22Rv1 (cell line): ENCODE measurements at regions not wholly inside any gene's neighbourhood (a gene's known extent, or its start where the extent isn't known, plus 50 kb on each side); places are given as distances from the start of the nearest gene placed in this dataset.

ENCODE experiments used
- ZFX ChIP-seq: fragments of 450-650 bp; IDR thresholded peaks from 2 replicates; pipeline ENCODE4 v1.6.1; 2017; ENCODE audit warnings: antibody characterized with exemption, borderline replicate concordance
- TF ChIP-seq, protein P1 (sequence below): fragments of 450-650 bp; IDR thresholded peaks from 2 replicates; pipeline ENCODE4 v1.5.1; 2017; ENCODE audit warnings: mild to moderate bottlenecking

DNA sequence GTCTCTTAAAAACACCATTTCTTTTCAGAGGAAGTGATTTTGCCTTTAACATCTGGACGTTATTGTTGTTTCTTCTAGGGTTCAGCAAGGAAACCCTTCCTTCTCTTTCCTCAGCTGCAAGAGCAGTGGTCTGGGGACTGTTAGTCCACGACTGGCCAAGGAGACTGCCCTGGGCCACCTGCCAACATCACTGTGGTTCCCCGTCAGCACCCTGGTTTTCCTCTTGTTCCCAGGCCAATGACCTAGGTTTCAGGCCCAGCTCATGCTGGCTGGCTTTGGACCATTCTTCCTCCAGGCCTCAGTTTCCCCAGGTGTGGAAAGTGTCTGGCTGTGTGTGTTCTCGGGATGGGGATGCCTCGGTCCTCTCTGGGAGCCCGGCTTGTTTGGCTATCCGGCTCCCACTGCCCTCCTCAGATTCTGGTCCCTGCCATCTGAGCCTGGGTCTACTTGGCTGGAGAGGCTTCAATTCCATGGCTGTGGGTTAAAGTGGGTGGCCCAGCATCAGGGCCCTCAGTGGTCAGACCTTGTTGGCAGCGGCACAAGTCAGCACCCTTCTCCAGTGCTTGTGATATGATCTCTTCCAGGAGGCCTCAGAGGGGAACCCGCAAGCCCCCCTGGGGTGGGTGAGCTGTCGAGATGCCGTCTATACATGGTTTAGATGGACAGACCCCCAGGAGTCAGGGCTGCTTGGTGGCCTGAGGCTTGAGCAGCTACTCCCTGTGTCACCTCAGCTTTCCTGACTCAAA is 234.3 kb upstream of the HS6ST1 start:
- TF ChIP-seq, protein P1, sequence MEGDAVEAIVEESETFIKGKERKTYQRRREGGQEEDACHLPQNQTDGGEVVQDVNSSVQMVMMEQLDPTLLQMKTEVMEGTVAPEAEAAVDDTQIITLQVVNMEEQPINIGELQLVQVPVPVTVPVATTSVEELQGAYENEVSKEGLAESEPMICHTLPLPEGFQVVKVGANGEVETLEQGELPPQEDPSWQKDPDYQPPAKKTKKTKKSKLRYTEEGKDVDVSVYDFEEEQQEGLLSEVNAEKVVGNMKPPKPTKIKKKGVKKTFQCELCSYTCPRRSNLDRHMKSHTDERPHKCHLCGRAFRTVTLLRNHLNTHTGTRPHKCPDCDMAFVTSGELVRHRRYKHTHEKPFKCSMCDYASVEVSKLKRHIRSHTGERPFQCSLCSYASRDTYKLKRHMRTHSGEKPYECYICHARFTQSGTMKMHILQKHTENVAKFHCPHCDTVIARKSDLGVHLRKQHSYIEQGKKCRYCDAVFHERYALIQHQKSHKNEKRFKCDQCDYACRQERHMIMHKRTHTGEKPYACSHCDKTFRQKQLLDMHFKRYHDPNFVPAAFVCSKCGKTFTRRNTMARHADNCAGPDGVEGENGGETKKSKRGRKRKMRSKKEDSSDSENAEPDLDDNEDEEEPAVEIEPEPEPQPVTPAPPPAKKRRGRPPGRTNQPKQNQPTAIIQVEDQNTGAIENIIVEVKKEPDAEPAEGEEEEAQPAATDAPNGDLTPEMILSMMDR = no peak
- TF ChIP-seq ZFX = no peak
